SU-DHL-6 (cell line): ENCODE measurements at regions not wholly inside any gene's neighbourhood (a gene's known extent, or its start where the extent isn't known, plus 50 kb on each side); places are given as distances from the start of the nearest gene placed in this dataset.

Experiments used
- H2AFZ ChIP-seq: fragments of 200-600 bp; sonication (generic); 2 replicates; pipeline ENCODE4 v1.6.1; 2014; ENCODE audit warnings: low read depth, mild to moderate bottlenecking, moderate library complexity, mixed read lengths, antibody characterized with exemption, low read length; ENCODE audit not compliant: severe bottlenecking
- H3F3A ChIP-seq: fragments of 200-600 bp; shearing (Covaris generic); 2 replicates; pipeline ENCODE4 v1.6.0; 2016; ENCODE audit warnings: antibody characterized with exemption, mild to moderate bottlenecking; ENCODE audit not compliant: insufficient read depth
- H3K27ac ChIP-seq: fragments of 200-600 bp; sonication (generic); 2 replicates; pipeline ENCODE4 v1.5.1; 2016; ENCODE audit warnings: low read depth, mild to moderate bottlenecking, low read length, moderate library complexity, mixed read lengths
- H3K27me3 ChIP-seq: fragments of 200-600 bp; sonication (generic), shearing (Covaris generic); 2 replicates; pipeline ENCODE4 v1.6.0; 2014; ENCODE audit warnings: mild to moderate bottlenecking, low read length
- H3K36me3 ChIP-seq: fragments of 200-600 bp; sonication (generic); 2 replicates; pipeline ENCODE4 v1.6.1; 2014; ENCODE audit warnings: mild to moderate bottlenecking, low read length, mixed read lengths
- H3K4me2 ChIP-seq: fragments of 300-600, 200-600 bp; shearing (Covaris generic), sonication (generic); 2 replicates; pipeline ENCODE4 v1.6.0; 2014; ENCODE audit warnings: low read length, low read depth, mild to moderate bottlenecking; ENCODE audit not compliant: poor library complexity, severe bottlenecking
- H3K4me3 ChIP-seq: fragments of 200-600 bp; sonication (generic); 2 replicates; pipeline ENCODE4 v1.5.1; 2014; ENCODE audit warnings: antibody characterized with exemption, low read length, mild to moderate bottlenecking, mixed read lengths; ENCODE audit not compliant: insufficient read depth, poor library complexity, severe bottlenecking
- H3K79me2 ChIP-seq: fragments of 200-600 bp; sonication (generic); 2 replicates; pipeline ENCODE4 v1.6.1; 2014; ENCODE audit warnings: mild to moderate bottlenecking, low read length, moderate library complexity; ENCODE audit not compliant: insufficient read depth
- H3K9ac ChIP-seq: fragments of 200-600 bp; sonication (generic); 2 replicates; pipeline ENCODE4 v1.7.0; 2014; ENCODE audit warnings: mild to moderate bottlenecking, low read length
- H3K9me2 ChIP-seq: fragments of 200-600 bp; sonication (generic); replicated peaks from 2 replicates; pipeline ENCODE4 v1.6.1; 2014; ENCODE audit warnings: low read length; ENCODE audit not compliant: insufficient read depth
- H3K9me3 ChIP-seq: fragments of 200-600 bp; sonication (generic); 2 replicates; pipeline ENCODE4 v1.6.1; 2014; ENCODE audit warnings: low read length, mixed read lengths; ENCODE audit not compliant: insufficient read depth
- H4K20me1 ChIP-seq: fragments of 200-600 bp; sonication (generic); 2 replicates; pipeline ENCODE4 v1.6.1; 2014; ENCODE audit warnings: low read depth, mild to moderate bottlenecking, antibody characterized with exemption, low read length, moderate library complexity, mixed read lengths
- EZH2phosphoT487 ChIP-seq: fragments of 200-600 bp; sonication (generic), shearing (Covaris generic); conservative IDR thresholded peaks from 2 replicates; pipeline ENCODE4 v1.6.1; 2018; ENCODE audit warnings: mild to moderate bottlenecking, antibody characterized with exemption, low read length, moderate library complexity, mixed read lengths
- TF ChIP-seq, protein P1 (sequence below): fragments of 200-600 bp; sonication (generic); IDR thresholded peaks from one replicate; pipeline ENCODE4 v1.5.1; 2017; ENCODE audit warnings: antibody characterized with exemption, mild to moderate bottlenecking, low read length, moderate library complexity; ENCODE audit not compliant: insufficient read depth, poor library complexity, severe bottlenecking

DNA sequence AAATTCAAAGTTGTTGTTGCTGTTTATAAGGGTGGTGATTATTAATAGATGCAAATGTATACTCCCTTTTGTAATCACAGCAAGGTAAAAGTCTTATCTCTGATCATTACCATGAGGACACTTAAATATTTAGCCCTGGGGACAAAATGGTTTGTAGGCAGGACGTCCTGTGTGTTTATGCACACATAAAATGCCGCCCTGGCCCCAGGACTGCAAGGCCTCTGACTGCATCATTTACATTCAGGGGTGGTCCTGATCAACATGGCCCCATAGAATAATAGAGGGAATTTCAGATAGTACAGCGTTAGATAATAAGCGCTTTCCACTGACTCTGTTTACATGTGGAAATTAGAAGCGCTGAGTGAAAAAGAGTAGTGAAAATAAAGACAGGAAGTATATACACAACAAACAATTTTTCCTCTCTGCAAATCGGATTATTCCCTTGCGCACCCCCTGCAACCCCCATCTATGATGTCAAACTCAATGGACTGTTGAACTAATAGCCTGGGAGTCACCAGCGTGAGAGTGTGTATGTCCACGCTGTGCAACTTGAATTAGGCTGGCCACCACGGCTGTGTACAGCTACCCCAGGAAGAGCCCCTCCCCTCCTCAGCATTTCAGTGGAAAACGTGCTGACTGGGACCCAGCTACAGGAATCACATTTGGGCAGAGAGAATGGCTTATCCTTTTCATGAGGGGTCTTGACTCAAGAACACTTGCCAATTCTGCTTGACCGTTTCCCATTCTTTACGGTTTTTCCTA, 291.5 kb downstream of the SOX11 start:
- H3K27me3 ChIP-seq, result no peaks in the 10 kb centered on the region
- no peaks in the 10 kb centered on the region for H3K36me3 ChIP-seq
- TF ChIP-seq, protein P1, sequence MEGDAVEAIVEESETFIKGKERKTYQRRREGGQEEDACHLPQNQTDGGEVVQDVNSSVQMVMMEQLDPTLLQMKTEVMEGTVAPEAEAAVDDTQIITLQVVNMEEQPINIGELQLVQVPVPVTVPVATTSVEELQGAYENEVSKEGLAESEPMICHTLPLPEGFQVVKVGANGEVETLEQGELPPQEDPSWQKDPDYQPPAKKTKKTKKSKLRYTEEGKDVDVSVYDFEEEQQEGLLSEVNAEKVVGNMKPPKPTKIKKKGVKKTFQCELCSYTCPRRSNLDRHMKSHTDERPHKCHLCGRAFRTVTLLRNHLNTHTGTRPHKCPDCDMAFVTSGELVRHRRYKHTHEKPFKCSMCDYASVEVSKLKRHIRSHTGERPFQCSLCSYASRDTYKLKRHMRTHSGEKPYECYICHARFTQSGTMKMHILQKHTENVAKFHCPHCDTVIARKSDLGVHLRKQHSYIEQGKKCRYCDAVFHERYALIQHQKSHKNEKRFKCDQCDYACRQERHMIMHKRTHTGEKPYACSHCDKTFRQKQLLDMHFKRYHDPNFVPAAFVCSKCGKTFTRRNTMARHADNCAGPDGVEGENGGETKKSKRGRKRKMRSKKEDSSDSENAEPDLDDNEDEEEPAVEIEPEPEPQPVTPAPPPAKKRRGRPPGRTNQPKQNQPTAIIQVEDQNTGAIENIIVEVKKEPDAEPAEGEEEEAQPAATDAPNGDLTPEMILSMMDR, result no peak
- no peak for TF ChIP-seq EZH2phosphoT487
- no peaks in the 10 kb centered on the region for H3K79me2 ChIP-seq
- H2AFZ ChIP-seq, result no peak overlapping the region
- no peak overlapping the region for H3K9ac ChIP-seq
- H3K27ac ChIP-seq, result no peak overlapping the region
- no peaks in the 10 kb centered on the region for H3K9me3 ChIP-seq
- H3K4me2 ChIP-seq, result no peak overlapping the region
- no peak overlapping the region for H3K4me3 ChIP-seq
- H3K9me2 ChIP-seq, result no peaks in the 10 kb centered on the region
- H3F3A ChIP-seq, result no peaks in the 10 kb centered on the region
- no peaks in the 10 kb centered on the region for H4K20me1 ChIP-seq

DNA sequence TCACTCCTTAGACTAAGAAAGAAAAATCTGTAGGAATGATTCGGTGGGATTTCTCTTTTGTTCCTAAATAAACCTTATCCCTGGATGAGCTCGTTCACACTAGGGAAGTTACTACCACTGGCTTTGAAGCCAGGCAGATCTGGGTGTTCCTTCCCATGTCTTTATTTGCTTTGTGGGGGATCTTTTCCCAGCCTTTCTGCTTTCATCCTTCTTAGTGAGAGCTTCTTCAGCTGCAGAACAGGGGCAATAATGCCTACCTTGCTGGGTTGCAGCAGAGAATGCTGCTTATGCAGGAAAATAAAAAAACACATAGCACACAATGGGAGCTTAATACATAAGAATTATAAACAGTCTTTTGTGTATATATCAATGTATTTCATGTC, 292.1 kb downstream of the SOX11 start:
- no peak overlapping the region for H3K4me3 ChIP-seq
- H2AFZ ChIP-seq, result no peak overlapping the region
- H3K9me2 ChIP-seq, result no peaks in the 10 kb centered on the region
- H3K79me2 ChIP-seq, result no peaks in the 10 kb centered on the region
- no peak overlapping the region for H3K27ac ChIP-seq
- H3K9ac ChIP-seq, result no peak overlapping the region
- H3K36me3 ChIP-seq, result no peaks in the 10 kb centered on the region
- no peaks in the 10 kb centered on the region for H3F3A ChIP-seq
- no peaks in the 10 kb centered on the region for H4K20me1 ChIP-seq
- no peaks in the 10 kb centered on the region for H3K9me3 ChIP-seq
- H3K27me3 ChIP-seq, result no peaks in the 10 kb centered on the region
- H3K4me2 ChIP-seq, result no peak overlapping the region
- TF ChIP-seq, protein P1, result no peak
- TF ChIP-seq EZH2phosphoT487, result no peak

DNA sequence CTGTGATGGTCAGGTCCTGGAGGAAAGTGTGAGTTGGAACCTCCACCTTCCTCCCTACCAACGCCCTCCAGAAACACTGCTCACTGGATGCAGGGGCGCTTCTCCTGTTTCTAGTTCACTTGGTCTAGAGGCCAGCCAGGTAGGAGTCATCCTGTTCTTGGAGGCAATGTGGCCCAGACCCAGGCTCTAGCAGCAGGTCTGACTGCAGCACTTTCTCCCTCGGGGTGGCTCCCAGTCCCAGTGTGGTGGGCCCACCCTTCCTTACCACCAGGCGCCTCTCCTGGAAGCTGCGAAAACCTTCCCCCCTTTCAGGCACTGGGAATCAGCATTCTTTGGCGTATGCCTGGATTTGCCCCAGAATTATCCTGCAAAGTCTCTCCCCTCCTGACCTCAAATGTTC, 292.8 kb downstream of the SOX11 start:
- H3K4me3 ChIP-seq, result no peak overlapping the region
- no peak overlapping the region for H2AFZ ChIP-seq
- H3F3A ChIP-seq, result no peaks in the 10 kb centered on the region
- H3K36me3 ChIP-seq, result no peaks in the 10 kb centered on the region
- H3K4me2 ChIP-seq, result no peak overlapping the region
- no peaks in the 10 kb centered on the region for H3K9me3 ChIP-seq
- no peaks in the 10 kb centered on the region for H4K20me1 ChIP-seq
- no peak overlapping the region for H3K9ac ChIP-seq
- no peaks in the 10 kb centered on the region for H3K9me2 ChIP-seq
- H3K27ac ChIP-seq, result no peak overlapping the region
- no peak for TF ChIP-seq EZH2phosphoT487
- TF ChIP-seq, protein P1, result no peak
- H3K79me2 ChIP-seq, result no peaks in the 10 kb centered on the region
- H3K27me3 ChIP-seq, result no peaks in the 10 kb centered on the region
